Ascending aorta (tissue), 2 donors: ENCODE measurements at regions not wholly inside any gene's neighbourhood (a gene's known extent, or its start where the extent isn't known, plus 50 kb on each side); places are given as distances from the start of the nearest gene placed in this dataset.

Experiments used
- DNase-seq, 2 donors: peaks; one replicate each; pipeline ENCODE4 v3.0.0-alpha.2; 2019; ENCODE audit warnings: low spot score in 2 of 2
- H3K27ac ChIP-seq, 2 donors: fragments of 200-600 bp; sonication (generic); one replicate each; pipeline ENCODE4 v1.5.1; 2016 to 2017; ENCODE audit warnings: mild to moderate bottlenecking in 1 of 2
- H3K27me3 ChIP-seq: fragments of 200-600 bp; sonication (generic); one replicate; pipeline ENCODE4 v1.5.1; 2017
- H3K36me3 ChIP-seq, 2 donors: fragments of 200-600 bp; sonication (generic); one replicate each; pipeline ENCODE4 v1.5.1; 2016
- H3K4me1 ChIP-seq, 2 donors: fragments of 200-600 bp; sonication (generic); one replicate each; pipeline ENCODE4 v1.5.1; 2016 to 2017; ENCODE audit warnings: mild to moderate bottlenecking in 1 of 2
- H3K4me3 ChIP-seq, 2 donors: fragments of 200-600 bp; sonication (generic); one replicate each; pipeline ENCODE4 v1.5.1; 2016 to 2017; ENCODE audit warnings: mild to moderate bottlenecking in 1 of 2
- H3K9me3 ChIP-seq, 2 donors: fragments of 200-600 bp; sonication (generic); one replicate each; pipeline ENCODE4 v1.5.1; 2016
- intact Hi-C: fragments of 100-400 bp; cut with DNase I; formaldehyde crosslinking; loops from one replicate; pipeline ENCODE4 v1.15.1; 2023
- TF ChIP-seq, protein P1 (sequence below), 3 experiments: fragments of 200-600 bp in 2 of 3; fragments of 450-650 bp in 1 of 3; sonication (generic) in 2 of 3; IDR thresholded peaks; one replicate each; pipeline ENCODE4 v1.5.1; 2016 to 2019; ENCODE audit warnings: antibody characterized with exemption in 3 of 3, mild to moderate bottlenecking in 1 of 3, moderate library complexity in 1 of 3

DNA sequence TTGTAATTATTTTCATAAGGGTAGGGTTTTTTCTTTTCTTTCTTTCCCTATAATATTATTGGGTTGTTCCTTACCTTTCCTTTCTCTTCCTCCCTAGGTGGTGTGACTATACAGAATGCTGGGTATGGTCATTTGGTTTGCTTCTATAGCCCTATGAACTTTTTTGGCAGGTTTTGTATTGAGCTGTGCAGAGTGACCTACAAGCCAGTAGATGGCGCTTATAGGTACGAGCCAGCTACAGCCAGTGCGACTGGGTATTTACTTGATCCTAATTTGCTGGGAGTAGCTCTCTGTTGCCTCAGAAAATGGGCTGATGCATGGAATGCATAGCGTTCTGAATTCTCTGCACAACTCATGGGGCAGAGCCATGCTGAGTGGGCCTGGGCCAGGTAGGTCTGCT, 423.3 kb downstream of the MAGEE1 start:
- H3K9me3 ChIP-seq = peaks cover 13 to 17% of the 10 kb centered on the region in 2 donors
- TF ChIP-seq, protein P1, sequence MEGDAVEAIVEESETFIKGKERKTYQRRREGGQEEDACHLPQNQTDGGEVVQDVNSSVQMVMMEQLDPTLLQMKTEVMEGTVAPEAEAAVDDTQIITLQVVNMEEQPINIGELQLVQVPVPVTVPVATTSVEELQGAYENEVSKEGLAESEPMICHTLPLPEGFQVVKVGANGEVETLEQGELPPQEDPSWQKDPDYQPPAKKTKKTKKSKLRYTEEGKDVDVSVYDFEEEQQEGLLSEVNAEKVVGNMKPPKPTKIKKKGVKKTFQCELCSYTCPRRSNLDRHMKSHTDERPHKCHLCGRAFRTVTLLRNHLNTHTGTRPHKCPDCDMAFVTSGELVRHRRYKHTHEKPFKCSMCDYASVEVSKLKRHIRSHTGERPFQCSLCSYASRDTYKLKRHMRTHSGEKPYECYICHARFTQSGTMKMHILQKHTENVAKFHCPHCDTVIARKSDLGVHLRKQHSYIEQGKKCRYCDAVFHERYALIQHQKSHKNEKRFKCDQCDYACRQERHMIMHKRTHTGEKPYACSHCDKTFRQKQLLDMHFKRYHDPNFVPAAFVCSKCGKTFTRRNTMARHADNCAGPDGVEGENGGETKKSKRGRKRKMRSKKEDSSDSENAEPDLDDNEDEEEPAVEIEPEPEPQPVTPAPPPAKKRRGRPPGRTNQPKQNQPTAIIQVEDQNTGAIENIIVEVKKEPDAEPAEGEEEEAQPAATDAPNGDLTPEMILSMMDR (IDR thresholded peaks at IDR 0.05) = no peak
- intact Hi-C loops = no loop called here
- no peaks in the 10 kb centered on the region for H3K27me3 ChIP-seq
- no peak overlapping the region for H3K27ac ChIP-seq
- no peak overlapping the region for H3K4me3 ChIP-seq
- no peaks in the 10 kb centered on the region for H3K36me3 ChIP-seq
- no peaks in the 10 kb centered on the region for H3K4me1 ChIP-seq
- no peak for DNase-seq

DNA sequence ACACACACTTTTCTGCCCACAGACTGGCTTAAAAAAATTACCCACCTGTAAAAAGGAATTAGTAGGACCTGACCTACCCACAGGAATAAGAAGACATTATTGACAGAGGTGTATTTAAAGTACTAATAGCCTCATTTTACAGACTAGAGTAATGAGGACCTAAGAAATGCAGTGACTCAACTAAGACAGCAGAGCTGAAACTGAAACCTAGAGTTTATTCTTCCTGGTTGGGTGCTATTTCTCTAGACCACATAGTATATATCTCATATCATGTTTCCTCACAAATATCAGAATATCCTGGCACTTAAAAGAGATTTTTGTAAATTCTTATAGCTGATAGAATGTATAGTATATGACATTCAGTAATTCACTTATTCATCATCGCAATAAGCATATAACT, 435.0 kb downstream of the MAGEE1 start:
- H3K4me1 ChIP-seq = no peaks in the 10 kb centered on the region
- H3K4me3 ChIP-seq = no peak overlapping the region
- H3K27me3 ChIP-seq = no peaks in the 10 kb centered on the region
- no peak overlapping the region for H3K27ac ChIP-seq
- TF ChIP-seq, protein P1 (IDR thresholded peaks at IDR 0.05) = no peak
- no peaks in the 10 kb centered on the region for H3K36me3 ChIP-seq
- intact Hi-C loops = no loop called here
- H3K9me3 ChIP-seq = no peaks in the 10 kb centered on the region
- no peak for DNase-seq

DNA sequence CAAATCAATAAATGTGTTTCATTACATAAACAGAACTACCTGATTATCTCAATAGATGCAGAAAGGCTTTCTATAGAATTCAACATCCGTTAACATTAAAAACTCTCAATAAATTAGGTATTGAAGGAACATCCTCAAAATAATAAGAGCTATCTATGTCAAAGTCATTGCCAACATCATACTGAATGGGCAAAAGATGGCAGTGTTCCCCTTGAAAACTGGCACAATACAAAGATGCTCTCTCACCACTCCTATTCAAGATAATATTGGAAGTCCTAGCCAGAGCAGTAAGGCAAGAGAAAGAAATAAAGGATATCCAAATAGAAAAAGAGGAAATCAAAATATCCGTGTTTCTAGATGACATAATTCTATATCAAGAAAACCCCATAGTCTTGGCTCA, 466.4 kb downstream of the MAGEE1 start:
- intact Hi-C loops = no loop called here
- no peaks in the 10 kb centered on the region for H3K4me1 ChIP-seq

DNA sequence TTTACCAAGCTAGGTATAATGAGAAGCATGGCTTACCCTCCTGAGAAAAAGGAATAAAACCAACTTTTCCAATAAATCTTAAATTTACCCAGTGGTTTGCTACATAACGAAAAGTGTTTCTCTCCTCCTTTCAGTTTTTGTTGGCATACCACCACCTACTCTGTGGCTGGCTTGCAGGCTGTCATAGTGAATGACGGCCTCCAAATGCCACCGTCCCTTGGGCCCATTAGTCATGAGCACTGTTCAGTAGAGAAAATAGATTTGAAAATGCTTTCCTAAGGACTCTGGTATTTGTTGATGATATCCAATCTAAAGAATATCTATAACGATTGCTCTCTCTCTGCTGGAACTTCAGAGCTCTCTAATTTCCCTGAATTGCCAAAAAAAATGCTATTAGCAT, 488.3 kb downstream of the MAGEE1 start:
- TF ChIP-seq, protein P1 (IDR thresholded peaks at IDR 0.05) = no peak
- H3K27ac ChIP-seq = peak overlapping the region in 1 of 2 donors; percentile 23
- intact Hi-C loops = loop anchor here (5.0 to 10.0 kb wide), 2 partner anchors 111 to 169 kb away; no protein-coding TSS in a partner anchor

More for the DNA sequence above, 466.4 kb downstream of the MAGEE1 start:
- H3K4me3 ChIP-seq = no peak overlapping the region
- no peaks in the 10 kb centered on the region for H3K36me3 ChIP-seq
- H3K9me3 ChIP-seq = peaks cover 0 to 19% of the 10 kb centered on the region in 2 donors
- no peak for DNase-seq
- TF ChIP-seq, protein P1 (IDR thresholded peaks at IDR 0.05) = no peak
- H3K27me3 ChIP-seq = no peaks in the 10 kb centered on the region
- H3K27ac ChIP-seq = no peak overlapping the region

DNA sequence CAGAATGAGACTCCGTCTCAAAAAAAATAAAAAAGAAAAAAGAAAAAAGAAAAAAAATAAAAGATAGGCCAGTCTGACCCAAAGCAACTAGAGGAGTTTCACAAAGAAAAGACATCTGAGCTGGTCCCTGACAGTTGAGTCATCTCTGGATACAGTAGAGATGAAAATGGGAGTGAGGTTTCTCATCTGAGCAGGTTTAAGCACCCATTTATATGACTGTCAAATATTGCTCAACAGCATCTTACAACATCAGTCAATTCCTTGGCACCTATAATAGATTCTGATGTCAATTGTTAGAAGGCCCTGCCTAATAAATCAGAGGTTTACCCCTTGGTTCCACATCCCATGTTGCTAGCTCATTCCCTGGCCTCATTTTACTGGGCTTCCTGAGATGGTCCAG, 490.5 kb downstream of the MAGEE1 start:
- intact Hi-C loops = loop anchor here (5.0 to 10.0 kb wide), 2 partner anchors 109 to 167 kb away; no protein-coding TSS in a partner anchor
- DNase-seq = no peak
- TF ChIP-seq, protein P1 (IDR thresholded peaks at IDR 0.05) = no peak

More for the DNA sequence above, 488.3 kb downstream of the MAGEE1 start:
- peak in 1 of 2 donors; percentile 69 for DNase-seq
- Histone ChIP-seq H3K9me3 (no peaks in the 10 kb centered on the region), H3K4me1 (no peaks in the 10 kb centered on the region), H3K4me3 (no peak overlapping the region), H3K27me3 (no peaks in the 10 kb centered on the region), H3K36me3 (no peaks in the 10 kb centered on the region)

DNA sequence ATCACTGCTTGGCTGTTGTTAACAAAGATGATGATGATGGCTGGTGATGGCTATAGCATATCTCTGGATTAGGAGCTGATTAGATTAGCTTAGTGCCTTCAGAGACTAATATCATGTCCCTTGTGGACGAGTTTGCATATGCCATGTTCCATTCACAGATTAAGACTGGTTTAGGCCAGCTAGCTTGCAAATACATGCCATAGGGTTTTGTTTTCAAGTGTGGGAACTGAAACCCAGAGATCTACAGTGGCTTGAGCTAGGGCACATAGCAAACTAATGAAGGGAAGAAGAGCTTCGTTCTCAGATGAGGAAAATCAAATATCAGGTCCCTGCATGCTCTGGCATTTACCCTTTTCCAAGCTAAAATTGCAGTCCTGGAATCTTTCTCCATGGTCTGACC, 492.3 kb downstream of the MAGEE1 start:
- Histone ChIP-seq H3K4me3 (no peak overlapping the region), H3K27me3 (no peaks in the 10 kb centered on the region), H3K36me3 (no peaks in the 10 kb centered on the region), H3K9me3 (no peaks in the 10 kb centered on the region), H3K4me1 (no peaks in the 10 kb centered on the region), H3K27ac (no peak overlapping the region)
- TF ChIP-seq, protein P1 (IDR thresholded peaks at IDR 0.05) = no peak
- no peak for DNase-seq
- intact Hi-C loops = loop anchor here (5.0 to 10.0 kb wide), 2 partner anchors 108 to 165 kb away; no protein-coding TSS in a partner anchor

More for the DNA sequence above, 490.5 kb downstream of the MAGEE1 start:
- no peak overlapping the region for H3K27ac ChIP-seq
- no peaks in the 10 kb centered on the region for H3K9me3 ChIP-seq
- no peaks in the 10 kb centered on the region for H3K27me3 ChIP-seq
- no peak overlapping the region for H3K4me3 ChIP-seq
- H3K4me1 ChIP-seq = no peaks in the 10 kb centered on the region
- H3K36me3 ChIP-seq = no peaks in the 10 kb centered on the region
